Type B pancreatic cell (in vitro differentiated cells): ENCODE measurements at regions not wholly inside any gene's neighbourhood (a gene's known extent, or its start where the extent isn't known, plus 50 kb on each side); places are given as distances from the start of the nearest gene placed in this dataset.

Source experiments
- DNase-seq: peaks from one replicate; pipeline ENCODE4 v3.0.0; 2021; ENCODE audit warnings: mixed read lengths; ENCODE audit not compliant: unreplicated experiment; ENCODE audit errors: extremely low spot score
- H3K27ac Mint-ChIP-seq: 2 replicates; pipeline ENCODE4 v1.8.0; 2021; ENCODE audit warnings: mild to moderate bottlenecking, mixed read lengths
- H3K27me3 Mint-ChIP-seq: 2 replicates; pipeline ENCODE4 v1.8.0; 2021; ENCODE audit warnings: mixed read lengths
- H3K36me3 Mint-ChIP-seq: 2 replicates; pipeline ENCODE4 v1.8.0; 2021; ENCODE audit warnings: mixed read lengths
- H3K4me1 Mint-ChIP-seq: one replicate; pipeline ENCODE4 v1.8.0; 2021; ENCODE audit warnings: mixed read lengths; ENCODE audit not compliant: unreplicated experiment
- H3K4me3 Mint-ChIP-seq: 2 replicates; pipeline ENCODE4 v1.8.0; 2021; ENCODE audit warnings: mild to moderate bottlenecking, mixed read lengths
- H3K9me3 Mint-ChIP-seq: 2 replicates; pipeline ENCODE4 v1.8.0; 2021; ENCODE audit warnings: mixed read lengths
- TF ChIP-seq, protein P1 (sequence below): fragments of 200-600 bp; sonication (generic); conservative IDR thresholded peaks from 2 replicates; pipeline ENCODE4 v1.5.0; 2021; ENCODE audit warnings: antibody characterized with exemption, mild to moderate bottlenecking

DNA sequence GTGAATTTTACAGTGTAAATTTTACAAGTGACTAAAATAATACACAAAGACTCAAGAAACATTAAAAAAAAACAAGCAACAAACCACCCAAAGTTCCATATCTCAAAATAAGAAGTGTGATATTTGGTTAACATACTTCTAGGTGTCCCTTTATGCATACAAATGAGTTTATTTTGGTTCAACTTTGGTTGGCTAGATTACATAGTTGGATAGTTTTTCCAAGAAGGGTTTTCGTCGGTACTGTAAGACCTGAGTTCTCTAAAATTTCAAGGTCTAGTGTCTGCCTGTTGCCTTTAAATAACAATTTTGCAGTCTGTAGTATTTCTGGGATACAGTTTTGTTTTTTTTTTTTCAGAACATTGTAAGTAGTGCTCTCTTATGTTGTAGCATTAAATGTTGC, 58.8 kb upstream of the JAK2 start:
- Mint-ChIP-seq H3K27ac (no peak overlapping the region), H3K36me3 (peaks cover 4% of the 10 kb centered on the region), H3K4me1 (peaks cover 3% of the 10 kb centered on the region), H3K4me3 (no peak overlapping the region), H3K9me3 (no peaks in the 10 kb centered on the region), H3K27me3 (no peaks in the 10 kb centered on the region)
- TF ChIP-seq, protein P1, sequence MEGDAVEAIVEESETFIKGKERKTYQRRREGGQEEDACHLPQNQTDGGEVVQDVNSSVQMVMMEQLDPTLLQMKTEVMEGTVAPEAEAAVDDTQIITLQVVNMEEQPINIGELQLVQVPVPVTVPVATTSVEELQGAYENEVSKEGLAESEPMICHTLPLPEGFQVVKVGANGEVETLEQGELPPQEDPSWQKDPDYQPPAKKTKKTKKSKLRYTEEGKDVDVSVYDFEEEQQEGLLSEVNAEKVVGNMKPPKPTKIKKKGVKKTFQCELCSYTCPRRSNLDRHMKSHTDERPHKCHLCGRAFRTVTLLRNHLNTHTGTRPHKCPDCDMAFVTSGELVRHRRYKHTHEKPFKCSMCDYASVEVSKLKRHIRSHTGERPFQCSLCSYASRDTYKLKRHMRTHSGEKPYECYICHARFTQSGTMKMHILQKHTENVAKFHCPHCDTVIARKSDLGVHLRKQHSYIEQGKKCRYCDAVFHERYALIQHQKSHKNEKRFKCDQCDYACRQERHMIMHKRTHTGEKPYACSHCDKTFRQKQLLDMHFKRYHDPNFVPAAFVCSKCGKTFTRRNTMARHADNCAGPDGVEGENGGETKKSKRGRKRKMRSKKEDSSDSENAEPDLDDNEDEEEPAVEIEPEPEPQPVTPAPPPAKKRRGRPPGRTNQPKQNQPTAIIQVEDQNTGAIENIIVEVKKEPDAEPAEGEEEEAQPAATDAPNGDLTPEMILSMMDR = no peak
- no peak for DNase-seq

DNA sequence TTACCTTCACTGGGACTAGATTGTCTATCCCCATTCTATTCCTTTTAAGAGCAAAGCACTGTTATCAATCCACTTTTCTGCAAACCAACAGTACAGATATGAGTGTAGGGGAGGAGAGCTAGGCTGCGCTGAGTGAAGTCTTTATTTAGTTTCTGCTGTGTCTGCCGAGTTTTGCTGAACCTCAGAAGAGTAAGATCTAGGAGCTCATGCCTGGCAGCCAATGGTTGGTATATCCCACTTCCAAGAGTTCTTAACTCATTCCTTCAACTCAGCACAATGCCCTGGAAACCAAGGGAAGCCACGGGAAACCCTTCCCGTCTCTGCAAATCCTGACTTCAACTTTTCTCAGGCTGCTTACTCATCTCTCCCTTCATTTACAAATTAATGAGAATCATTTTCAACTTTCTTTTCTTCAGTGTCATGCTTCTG, 58.0 kb upstream of the JAK2 start:
- no peaks in the 10 kb centered on the region for H3K9me3 Mint-ChIP-seq
- H3K27ac Mint-ChIP-seq = no peak overlapping the region
- H3K4me3 Mint-ChIP-seq = no peak overlapping the region
- no peaks in the 10 kb centered on the region for H3K27me3 Mint-ChIP-seq
- TF ChIP-seq, protein P1 = no peak
- no peaks in the 10 kb centered on the region for H3K36me3 Mint-ChIP-seq
- no peak for DNase-seq
- peaks cover 3% of the 10 kb centered on the region for H3K4me1 Mint-ChIP-seq

DNA sequence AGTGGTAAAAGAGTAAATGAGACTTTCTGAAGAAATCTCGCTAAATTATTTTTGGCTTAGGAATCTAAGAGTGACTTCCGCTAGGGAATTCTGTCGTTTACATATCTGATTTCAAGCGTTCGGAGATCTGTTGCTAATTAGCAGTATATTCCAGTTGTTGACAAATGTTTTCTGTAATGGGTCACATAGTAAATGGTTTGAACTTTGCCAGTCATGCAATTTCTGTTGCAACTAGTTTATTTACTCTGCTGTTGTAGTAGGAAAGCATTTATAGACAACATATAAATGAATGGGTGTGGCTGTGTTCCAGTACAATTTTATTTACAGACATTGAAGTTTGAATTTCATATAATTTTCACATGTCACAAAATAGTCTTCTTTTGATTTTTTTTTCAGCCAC, 57.4 kb upstream of the JAK2 start:
- no peak for DNase-seq
- Mint-ChIP-seq H3K27ac (no peak overlapping the region), H3K9me3 (no peaks in the 10 kb centered on the region), H3K27me3 (no peaks in the 10 kb centered on the region), H3K36me3 (no peaks in the 10 kb centered on the region), H3K4me1 (peaks cover 3% of the 10 kb centered on the region), H3K4me3 (no peak overlapping the region)
- TF ChIP-seq, protein P1 = no peak

DNA sequence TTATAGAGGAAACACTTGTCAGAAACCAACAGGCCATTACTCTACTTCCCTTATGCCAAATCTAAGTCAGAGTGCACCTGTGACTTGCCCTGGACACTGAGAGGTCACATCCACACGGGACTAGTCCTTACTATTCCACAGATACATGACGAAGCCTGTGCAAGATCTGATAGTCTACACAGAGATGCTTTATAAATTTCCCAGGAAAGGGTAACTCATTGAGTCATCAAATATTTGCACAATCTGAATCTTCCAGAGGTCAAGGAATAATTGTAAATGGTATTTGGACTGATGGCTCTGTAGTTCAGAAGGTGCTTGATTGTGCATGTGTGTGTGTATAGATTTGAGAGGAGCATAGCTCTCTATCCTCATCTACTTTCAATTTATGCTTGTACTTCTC, 55.2 kb upstream of the JAK2 start:
- TF ChIP-seq, protein P1 = no peak
- H3K9me3 Mint-ChIP-seq = peaks cover 3% of the 10 kb centered on the region
- no peak overlapping the region for H3K27ac Mint-ChIP-seq
- H3K36me3 Mint-ChIP-seq = no peaks in the 10 kb centered on the region
- H3K4me1 Mint-ChIP-seq = peaks cover 3% of the 10 kb centered on the region
- H3K27me3 Mint-ChIP-seq = no peaks in the 10 kb centered on the region
- DNase-seq = no peak
- no peak overlapping the region for H3K4me3 Mint-ChIP-seq

DNA sequence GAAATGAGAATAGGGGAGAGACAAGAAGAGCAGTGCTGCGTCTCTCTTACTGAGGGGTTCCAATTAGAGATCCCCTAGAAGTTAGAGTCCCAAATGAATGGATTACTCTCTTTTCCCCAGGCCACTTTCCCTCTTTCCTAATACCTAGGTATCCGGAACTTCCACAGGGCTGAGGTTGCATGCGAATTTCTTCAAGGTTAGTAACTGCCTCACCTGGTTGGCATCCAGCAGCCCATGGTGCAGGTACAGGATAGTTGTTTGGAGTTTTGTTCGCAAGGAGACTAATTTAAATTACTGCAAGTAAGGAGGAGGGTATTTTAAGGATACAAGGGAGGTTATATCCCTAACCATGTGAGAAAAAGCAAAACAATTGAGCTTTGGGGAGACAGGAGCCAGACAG, 52.4 kb upstream of the JAK2 start:
- DNase-seq = no peak
- H3K27ac Mint-ChIP-seq = no peak overlapping the region
- no peaks in the 10 kb centered on the region for H3K27me3 Mint-ChIP-seq
- H3K4me3 Mint-ChIP-seq = no peak overlapping the region
- no peaks in the 10 kb centered on the region for H3K4me1 Mint-ChIP-seq
- TF ChIP-seq, protein P1 = no peak
- H3K36me3 Mint-ChIP-seq = no peaks in the 10 kb centered on the region
- peaks cover 3% of the 10 kb centered on the region for H3K9me3 Mint-ChIP-seq

DNA sequence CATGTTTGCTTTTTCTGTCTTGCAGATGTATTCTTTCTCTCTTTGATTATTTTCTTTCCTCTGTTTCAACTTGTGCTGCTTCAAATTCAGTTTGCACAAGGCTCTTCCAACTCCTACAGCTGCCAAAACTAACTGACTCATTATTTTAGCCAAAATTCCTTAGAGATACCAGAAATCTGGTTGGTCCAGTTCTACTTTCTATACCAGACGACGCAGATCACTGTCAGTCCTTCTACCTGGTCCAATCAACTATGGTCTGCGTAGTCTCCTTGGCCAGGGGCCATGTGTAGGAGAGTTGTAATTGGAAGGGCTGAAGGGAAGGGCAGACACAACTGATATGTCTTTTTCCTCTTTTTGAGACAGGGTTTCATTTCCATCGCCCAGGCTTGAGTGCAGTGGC, 51.9 kb upstream of the JAK2 start:
- no peak for DNase-seq
- no peaks in the 10 kb centered on the region for H3K4me1 Mint-ChIP-seq
- TF ChIP-seq, protein P1 = no peak
- H3K27ac Mint-ChIP-seq = no peak overlapping the region
- H3K9me3 Mint-ChIP-seq = peaks cover 3% of the 10 kb centered on the region
- H3K27me3 Mint-ChIP-seq = no peaks in the 10 kb centered on the region
- H3K4me3 Mint-ChIP-seq = no peak overlapping the region
- H3K36me3 Mint-ChIP-seq = no peaks in the 10 kb centered on the region
